GM18499 (cell line): ENCODE measurements at regions not wholly inside any gene's neighbourhood (a gene's known extent, or its start where the extent isn't known, plus 50 kb on each side); places are given as distances from the start of the nearest gene placed in this dataset.
"Not testable (repeated sequence)": the region's sequence is repeated elsewhere in the genome, so short reads cannot be mapped to it uniquely, and the experiment has no call there.

Experiments
- ATAC-seq: cut with Tn5 transposase; IDR thresholded peaks from one replicate; pipeline ENCODE4 v1.9.1; 2021; ENCODE audit warnings: moderate number of reproducible peaks; ENCODE audit not compliant: insufficient read depth, unreplicated experiment

DNA sequence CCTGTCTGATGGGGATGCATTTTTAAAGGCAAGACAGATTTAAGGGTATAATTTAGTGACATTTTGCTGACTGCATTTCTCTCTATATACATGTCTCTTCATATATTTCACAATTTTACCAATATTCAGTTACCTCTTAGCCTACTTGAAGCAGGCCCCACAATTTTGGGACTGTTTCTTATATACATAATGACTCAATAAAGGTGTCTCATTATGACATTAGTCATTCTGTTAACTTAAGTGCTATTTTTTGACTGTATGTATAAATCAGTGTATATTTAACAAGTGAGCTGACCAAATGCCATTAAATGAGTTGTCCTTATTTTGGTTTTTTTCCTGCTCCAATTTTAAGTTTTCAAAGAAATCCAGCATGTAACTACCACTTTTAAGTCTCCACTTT is 313.3 kb downstream of the SOX4 start:
- ATAC-seq, result no peak

DNA sequence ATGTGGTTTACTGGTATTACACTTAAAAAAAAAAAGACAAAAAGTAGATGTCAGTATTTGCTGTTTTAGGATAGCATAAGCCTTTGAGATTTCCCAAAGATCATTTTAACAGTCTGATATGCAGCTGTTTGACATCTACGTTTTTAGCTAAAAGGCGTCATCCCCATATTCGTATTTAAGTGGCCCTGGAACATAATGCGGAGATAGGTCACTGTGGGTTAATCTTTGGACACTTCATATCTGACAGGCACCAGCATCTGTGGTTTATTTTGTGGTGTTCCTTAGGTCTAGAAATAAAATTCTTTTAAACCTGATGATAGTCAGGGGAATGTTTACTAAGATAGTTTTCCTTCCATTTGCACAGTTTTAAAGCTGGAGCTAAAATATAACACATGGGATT is 313.7 kb downstream of the SOX4 start:
- no peak for ATAC-seq

DNA sequence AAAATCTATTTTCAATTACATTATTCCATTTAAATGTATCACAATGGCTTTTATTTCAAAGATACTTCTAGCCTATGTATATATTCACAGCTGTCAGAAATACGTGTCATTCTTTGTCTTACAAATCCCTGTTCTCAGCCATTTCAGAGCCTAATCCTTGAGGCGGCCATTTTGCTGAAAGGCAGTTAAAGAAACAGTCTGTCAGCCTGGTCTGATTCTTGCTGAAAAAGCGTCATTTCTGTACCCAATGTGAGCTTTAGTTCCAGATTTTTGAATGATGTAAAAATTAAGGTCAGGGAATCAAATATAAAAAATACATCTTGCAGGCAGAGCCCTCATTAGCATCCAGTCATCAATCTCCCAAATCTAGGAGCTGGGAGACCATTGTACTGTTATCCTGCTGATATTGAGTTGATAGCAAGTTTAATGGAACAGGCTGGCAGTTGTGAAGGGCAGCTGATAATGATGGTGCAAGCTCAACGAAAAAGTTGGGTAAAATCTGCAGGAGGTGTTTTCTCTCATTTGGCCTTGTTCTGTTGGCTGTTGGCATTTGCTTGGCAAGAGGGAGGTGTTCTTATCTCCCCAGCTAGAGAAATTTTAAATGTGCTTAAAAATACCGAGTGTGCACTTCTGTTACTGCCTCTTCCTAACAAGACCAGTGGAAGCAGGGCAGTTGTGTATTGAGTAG is 314.8 kb downstream of the SOX4 start:
- no peak for ATAC-seq

DNA sequence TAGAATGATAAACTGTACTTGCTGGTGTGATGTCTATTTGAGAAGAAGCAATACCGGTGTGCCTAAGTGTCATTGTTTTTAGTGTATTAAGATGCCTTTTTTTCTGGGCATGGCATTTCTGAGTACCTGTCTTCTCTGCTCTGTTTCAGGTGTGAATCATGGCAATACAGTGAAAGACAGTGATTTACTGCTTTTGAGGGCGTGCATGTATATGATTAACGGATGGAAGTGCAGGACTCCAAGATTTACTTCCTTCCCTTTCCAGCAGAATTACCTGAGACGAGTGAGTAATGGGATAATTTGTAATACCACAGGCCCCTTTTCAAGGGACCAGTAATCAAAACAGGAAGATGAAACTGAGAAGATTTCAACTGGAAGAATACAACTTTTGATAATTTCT is 315.8 kb downstream of the SOX4 start:
- ATAC-seq, result no peak

DNA sequence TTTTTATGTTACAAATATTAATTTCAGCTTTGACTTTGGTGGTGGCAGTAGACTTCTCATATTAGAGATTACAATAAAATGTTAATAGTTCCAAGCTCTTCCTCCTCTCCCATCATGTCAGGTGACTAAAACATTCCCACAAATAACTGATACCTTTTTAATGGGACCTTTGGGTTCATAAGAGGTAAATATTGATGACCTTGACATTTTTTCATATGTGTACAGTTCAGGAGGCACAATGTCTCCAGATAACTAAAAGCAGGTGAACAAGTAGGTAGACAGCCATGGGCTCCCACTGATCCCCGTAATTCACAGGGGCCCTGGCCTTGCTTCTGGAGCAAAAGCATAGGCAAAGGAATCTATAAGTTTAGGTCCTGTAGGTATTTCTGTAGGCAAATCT is 317.7 kb downstream of the SOX4 start:
- ATAC-seq, result no peak

DNA sequence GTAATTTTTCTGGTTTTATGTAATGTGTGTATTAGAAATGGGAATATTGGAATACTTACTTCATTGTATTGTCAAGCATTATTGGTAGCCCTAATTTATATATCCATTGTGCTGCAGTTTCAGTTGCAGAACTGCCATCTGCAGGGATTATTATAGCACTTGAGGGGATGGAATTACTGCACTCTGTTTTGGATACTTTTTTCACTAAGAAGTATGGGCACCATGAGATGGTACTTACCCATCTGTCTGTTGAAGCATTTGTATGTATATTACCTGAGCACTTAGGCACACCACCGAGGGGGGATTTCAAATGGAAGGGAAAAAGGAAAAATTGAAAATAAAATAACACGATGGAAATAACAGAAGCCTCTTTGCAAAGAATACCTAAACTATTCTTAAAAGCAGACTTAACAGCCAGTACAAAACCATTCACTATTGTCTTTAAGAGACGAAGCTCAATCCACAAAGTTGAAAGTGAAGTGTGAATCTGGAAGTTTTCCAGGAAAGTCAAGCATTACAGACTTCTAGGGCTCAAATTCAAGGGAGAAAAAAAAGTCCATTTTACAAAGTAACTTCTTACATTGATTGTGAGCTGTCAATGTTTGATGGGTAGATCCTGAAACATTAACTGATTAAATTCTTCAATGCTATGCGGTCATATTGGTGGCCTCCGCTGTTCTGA is 318.7 kb downstream of the SOX4 start:
- ATAC-seq, result no peak

DNA sequence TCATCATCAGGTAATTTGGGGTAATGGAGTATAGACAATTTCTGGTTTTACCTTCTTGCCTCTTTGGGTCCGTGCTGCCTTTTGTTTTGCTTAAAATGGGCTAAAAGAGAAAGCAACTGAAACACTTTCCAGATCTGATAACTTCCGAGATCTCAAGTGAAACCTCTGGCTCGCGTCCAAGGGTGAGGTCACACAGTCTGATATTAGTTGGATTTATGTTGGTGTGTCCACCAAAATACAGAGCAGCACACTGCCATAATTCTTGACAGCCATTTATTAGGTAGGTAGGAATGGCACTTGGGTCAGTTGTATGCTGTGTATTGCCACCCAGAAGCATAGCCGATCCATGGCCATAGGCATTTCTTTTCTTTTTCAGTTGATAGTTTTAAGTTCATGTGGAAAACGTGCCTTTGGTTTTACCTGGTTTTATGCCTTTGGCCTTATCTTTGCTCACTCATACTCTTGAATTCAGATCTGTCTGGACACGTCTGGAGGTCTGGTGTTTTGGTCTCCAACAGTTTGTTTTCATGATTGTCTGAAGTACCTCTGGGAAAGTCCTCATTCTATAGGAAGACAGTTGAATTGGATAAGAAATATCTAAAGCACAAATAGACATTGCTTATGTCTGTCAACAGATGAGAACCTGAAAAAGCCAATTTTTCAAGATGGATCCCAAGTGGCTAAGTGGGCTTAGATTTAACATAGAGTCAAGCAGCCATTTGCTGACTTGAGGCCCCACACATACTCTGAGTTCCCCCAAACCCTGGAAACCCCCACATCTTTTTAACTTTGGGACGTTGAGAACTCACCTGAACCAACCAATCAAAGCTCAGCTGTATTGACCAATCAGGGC is 320.8 kb downstream of the SOX4 start:
- no peak for ATAC-seq

DNA sequence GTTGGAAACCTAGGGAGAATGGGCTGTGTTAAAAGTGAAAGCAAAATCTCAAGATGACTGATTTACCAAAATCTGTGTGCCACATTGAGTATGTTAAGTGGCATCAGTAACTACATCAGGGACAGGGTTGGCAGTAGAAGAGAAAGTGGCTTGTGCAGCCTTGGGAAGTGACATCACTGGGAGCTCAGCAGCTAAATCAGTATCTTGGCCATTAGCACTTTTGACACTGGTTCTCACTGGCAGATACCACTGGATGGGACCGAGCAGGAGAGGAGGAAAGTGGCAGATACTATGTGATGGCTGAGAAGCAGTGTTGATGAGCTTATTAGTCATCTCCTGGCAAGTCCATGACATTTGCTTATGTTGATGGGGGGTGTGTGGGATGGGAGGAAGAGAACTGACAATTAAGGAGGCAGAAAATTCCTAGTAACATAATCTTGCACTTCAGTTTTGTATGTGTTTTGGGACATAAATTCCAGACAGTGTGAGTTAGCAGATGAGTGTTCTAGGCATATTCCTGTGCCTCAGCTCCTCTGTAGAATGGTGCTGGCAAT is 322.2 kb downstream of the SOX4 start:
- ATAC-seq, result no peak

DNA sequence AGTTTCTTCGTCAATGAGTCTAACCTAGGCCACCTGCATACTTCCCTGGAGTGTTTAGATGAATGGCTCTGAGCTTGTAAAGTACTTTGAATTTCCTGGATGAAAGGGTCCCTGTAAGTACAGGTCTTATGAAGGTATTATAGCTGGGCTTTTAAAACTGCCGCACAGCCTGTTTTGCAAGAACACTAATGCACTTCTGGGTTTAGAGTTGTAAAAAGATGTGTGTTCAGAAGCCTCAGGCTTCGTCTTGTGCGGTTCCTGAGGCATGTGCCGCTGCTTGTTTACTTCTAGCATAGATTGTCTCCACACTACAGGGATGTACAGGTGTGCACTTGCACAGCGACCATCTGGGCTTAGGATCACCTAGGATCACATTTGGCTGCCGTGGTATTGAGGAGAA is 324.5 kb downstream of the SOX4 start:
- ATAC-seq, result no peak

DNA sequence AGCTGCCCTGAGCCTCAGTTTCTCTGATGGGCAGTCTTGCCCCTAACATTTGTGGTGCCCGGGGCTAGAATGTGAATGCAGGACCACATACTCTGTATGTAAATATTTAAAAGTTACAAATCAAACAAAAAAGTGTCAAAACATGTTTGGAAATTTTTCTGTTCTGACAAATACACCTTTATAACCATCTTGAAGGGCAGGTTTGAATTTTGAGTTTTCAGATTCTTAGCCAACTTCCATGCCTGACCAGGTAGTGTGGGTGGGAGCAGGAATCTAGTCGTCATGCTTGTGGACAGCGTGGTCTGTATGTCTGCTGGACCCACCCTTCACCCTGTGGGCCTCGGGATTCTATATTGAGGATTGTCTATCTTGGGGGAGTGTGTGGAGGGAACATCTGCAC is 325.1 kb downstream of the SOX4 start:
- no peak for ATAC-seq

DNA sequence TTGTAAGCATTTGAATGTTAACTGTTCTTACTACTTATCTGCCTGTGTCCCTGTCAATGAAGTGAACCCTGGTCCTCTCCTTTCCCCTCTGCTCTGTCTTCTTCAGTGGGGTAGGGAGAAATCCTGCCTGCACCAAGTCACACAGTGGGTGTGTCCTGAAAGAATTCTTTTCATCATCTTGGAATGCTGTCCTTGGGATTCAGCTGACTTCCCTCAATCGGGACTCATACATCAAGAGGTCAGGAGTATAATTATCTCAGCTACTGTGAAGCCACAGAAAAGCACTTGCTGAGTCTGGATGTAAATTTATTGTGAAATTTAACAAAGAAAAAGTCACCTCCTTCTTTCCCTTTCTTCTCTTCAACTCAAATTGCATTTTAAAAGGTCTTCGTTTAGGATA is 328.5 kb downstream of the SOX4 start:
- no peak for ATAC-seq

DNA sequence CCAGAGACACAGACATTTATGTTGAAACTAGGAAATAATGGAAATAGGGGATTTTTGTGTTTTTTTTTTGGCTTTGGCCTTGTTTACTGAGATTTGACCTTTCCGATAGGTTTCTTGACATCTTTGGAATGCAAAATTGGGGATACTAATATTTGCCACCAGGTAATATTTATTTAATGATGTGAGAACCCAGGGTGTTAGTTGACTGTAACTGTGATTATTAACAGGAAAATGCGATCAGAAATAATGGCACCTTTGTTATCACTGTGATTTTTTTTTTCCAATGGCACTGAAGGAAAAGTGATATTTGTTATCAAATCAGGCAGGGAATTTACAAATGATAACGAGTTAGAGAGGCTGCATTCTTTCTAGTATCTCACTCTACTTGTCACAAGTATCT is 330.5 kb downstream of the SOX4 start:
- no peak for ATAC-seq

DNA sequence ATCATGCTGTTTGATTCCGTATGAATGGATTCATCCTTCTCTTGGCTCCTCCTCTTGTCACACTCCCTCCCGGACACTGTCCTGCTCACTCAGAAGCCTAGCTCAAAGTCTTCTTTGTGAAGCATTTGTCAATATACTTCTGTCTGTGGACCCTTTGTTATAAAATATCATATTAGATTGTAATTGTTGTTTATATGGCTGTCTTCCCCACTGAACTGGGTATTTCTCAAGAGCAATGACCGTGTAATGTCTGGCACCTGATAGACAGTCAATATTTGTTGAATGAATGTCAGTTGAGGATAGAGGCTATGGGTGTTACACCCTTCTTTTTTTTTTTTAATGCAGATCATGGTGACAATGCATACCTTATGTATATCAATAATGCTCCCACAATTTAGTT is 335.3 kb downstream of the SOX4 start:
- no peak for ATAC-seq

DNA sequence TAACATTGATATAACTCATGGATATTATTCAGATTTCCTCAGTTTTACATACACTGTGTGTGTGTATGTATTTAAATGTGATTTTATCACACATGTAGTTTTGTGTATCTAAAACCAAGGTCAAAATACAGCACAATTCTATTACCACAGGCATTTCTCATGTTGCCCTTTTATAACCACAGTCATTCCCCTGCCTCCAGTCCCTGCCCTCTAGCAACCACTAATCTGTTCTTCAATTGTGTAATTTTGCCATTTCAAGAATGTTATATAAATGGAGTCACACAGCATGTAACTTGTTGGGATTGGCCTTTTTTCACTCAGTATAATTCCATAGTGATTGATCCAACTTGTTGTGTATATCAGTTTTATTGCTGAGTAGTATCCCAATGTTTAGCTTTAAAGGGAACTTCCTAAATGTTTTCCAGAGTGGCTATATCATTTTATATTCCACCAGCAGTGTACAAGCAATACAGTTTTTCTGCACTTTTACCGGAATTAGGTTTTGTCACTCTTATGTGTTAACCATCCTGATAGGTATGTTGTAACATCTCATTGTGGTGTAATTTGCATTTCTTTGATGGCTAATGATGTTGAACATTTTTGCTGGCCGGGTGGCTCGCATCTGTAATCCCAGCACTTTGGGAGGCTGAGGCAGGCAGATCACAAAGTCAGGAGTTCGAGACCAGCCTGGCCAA is 338.2 kb downstream of the SOX4 start:
- ATAC-seq, result no peak

DNA sequence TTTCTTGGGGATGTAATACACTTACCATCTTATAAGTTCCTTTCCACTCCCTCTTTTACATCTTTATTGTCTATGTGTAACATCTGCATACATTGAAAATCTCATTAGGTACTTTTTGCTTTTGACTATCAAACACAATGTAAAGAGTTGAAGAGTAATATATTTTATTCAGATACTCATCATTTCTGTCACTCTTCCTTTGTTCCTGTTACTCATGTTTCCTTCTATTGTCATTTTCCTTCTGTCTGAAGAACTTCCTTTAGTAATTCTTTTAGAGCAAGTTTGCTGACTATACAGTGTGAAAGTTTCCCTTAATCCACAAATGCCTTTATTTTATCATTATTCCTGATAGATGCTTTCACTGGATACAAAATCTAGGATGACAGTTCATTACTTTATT is 339.8 kb downstream of the SOX4 start:
- no peak for ATAC-seq

DNA sequence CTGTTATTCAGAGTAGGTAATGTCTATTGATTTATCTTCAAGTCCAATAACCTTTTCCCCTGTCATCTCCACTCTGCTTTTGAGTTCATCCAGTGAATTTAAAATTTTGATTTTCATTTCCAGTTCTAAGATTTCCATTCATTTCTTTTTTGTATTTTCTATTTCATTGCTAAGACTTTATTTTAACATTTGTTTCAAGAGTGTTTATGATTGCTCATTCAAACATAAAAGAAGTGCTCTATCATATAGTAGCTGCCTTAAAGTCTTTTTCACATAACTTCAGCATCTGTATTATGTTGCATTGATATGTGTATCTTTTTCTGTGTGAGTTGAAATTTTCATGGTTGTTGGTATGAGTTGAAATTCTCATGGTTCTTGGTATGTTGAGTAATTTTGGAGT is 341.6 kb downstream of the SOX4 start:
- ATAC-seq, result no peak

DNA sequence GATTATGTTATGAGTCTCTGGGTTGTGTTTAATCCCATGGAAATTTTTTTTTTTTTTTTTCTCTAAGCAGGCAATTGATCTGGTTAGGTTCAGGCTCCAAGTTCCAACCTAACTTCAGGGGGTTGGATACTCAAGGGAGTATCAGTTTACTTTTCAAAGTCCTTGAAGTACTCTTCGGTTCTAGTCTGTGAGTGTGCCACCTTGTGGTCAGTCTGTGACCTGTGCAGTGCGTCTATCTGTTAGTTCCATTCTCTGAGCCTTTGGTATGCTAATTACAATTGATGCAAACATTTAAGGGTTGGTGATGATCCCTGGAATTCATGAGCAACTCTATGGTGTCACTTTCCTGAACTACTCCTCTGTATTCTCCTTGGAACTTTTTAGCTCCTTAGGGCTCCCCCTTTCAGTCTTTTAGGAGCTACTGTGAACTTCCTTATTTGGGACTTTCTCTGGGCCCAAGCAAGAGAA is 342.0 kb downstream of the SOX4 start:
- ATAC-seq, result no peak

DNA sequence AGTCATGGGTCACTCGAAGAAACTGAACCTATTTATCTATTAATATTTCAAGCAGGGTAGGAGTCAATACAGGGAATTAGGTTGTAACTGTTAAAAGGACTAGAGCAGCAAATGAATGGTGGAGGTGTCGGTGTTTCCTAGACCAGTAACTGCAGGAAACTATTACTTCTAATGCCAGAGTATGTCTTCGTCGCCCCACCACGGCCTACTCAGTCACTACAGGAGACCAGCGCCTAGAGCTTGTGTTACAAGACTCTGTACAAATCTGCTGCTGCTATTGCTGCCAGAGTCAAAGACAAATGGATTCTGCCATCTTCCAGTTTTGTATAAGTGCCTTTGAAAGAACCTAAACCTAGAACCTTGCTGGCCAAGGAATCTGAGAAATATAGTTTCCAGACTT is 343.9 kb downstream of the SOX4 start:
- no peak for ATAC-seq

DNA sequence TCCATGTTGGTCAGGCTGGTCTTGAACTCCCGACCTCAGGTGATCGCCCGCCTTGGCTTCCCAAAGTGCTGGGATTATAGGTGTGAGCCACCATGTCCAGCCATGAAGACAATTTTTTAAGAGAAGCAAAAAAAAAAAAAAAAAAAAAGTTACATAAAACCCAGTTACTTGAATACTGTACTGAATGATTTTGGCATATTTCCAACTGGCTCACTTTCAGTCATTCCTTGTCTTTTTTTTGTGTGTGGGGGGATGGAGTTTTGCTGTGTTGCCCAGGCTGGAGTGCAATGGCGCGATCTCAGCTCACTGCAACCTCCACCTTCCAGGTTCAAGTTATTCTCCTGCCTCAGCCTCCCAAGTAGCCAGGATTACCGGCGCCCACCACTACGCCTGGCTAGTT is 345.5 kb downstream of the SOX4 start:
- ATAC-seq, result not testable (repeated sequence)

DNA sequence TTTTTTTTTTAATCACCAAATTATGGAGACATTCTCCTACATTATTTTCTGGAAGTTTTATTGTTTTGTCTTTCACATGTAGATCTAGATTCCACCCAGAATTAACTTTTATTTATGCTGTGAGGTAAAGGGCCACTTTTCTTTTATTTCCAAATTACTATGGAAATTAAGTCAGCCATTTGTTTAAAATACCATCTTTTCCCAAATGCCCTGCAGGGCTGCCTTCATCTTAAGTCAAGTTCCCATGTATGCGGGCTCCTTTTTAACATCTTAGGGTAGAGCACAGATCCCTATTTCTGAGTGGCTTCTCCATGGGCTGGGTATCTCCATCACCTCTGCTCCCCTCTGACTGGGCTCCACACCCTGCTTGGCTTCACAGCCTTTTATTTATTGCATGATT is 348.4 kb downstream of the SOX4 start:
- ATAC-seq, result no peak
